OCI-LY3 (cell line): ENCODE measurements at regions not wholly inside any gene's neighbourhood (a gene's known extent, or its start where the extent isn't known, plus 50 kb on each side); places are given as distances from the start of the nearest gene placed in this dataset.

ENCODE experiments used
- EZH2phosphoT487 ChIP-seq: fragments of 200-600 bp; shearing (Covaris generic); IDR thresholded peaks from 2 replicates; pipeline ENCODE4 v1.6.1; 2018; ENCODE audit warnings: antibody characterized with exemption, mixed run types, low read depth
- TF ChIP-seq, protein P1 (sequence below): fragments of 200-600, 300-600 bp; sonication (generic); IDR thresholded peaks from 2 replicates; pipeline ENCODE4 v1.5.1; 2014; ENCODE audit warnings: antibody characterized with exemption, low read length, low read depth

DNA sequence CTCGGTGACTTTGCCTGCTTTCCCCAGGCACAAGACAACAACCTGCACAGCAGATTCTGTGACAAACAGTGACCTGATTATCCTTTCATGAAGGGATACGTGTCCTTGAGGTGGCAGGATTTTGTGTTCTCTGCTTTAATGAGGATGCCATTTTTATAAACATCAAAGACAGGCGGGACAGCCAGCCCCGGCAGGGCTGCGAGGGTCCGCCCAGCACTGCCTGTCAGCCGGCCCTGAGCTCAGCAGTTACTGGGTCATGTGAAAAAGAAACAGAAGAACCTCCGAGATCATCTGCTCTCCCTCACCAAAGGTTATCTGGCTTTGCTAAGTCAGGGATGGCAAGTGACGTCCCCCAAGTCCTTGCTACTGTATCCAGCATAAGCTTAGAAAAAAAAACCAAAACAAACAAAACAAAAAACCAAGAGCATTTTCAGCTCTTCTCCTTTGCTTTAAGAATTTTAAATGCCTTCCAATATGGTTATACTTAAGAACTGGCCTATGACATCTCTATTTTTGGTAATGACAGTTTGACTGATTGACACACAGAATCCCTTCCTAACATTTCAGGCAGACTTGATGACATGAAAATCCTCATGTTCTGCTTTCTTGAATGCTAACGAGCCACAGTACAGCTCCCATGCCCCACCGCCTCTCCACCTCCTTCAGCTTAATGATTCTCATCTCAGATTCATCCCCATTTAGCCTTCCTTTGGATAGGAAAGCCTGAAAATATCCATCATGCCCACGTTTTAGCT, 666.6 kb upstream of the ARGLU1 start:
- TF ChIP-seq, protein P1, sequence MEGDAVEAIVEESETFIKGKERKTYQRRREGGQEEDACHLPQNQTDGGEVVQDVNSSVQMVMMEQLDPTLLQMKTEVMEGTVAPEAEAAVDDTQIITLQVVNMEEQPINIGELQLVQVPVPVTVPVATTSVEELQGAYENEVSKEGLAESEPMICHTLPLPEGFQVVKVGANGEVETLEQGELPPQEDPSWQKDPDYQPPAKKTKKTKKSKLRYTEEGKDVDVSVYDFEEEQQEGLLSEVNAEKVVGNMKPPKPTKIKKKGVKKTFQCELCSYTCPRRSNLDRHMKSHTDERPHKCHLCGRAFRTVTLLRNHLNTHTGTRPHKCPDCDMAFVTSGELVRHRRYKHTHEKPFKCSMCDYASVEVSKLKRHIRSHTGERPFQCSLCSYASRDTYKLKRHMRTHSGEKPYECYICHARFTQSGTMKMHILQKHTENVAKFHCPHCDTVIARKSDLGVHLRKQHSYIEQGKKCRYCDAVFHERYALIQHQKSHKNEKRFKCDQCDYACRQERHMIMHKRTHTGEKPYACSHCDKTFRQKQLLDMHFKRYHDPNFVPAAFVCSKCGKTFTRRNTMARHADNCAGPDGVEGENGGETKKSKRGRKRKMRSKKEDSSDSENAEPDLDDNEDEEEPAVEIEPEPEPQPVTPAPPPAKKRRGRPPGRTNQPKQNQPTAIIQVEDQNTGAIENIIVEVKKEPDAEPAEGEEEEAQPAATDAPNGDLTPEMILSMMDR = no peak
- TF ChIP-seq EZH2phosphoT487 = no peak
